Breast epithelium (tissue), 4 donors: ENCODE measurements at regions not wholly inside any gene's neighbourhood (a gene's known extent, or its start where the extent isn't known, plus 50 kb on each side); places are given as distances from the start of the nearest gene placed in this dataset.

ENCODE experiments used
- DNase-seq, 2 donors: peaks; one replicate each; pipeline ENCODE4 v3.0.0-alpha.2; 2019; ENCODE audit warnings: low spot score in 2 of 2
- H3K27ac ChIP-seq, 2 donors: fragments of 200-600 bp; sonication (generic) in 1 of 2; one replicate each; pipeline ENCODE4 v1.5.1; 2016 to 2019; ENCODE audit warnings: mild to moderate bottlenecking in 1 of 2
- H3K27me3 ChIP-seq, 2 donors: fragments of 200-600 bp; sonication (generic) in 1 of 2; one replicate each; pipeline versions ENCODE4 v1.5.1 to v1.6.0; 2017 to 2019; ENCODE audit warnings: control low read depth in 1 of 2, mild to moderate bottlenecking in 1 of 2
- H3K36me3 ChIP-seq: fragments of 200-600 bp; one replicate; pipeline ENCODE4 v1.5.1; 2019
- H3K4me1 ChIP-seq, 2 donors: fragments of 200-600 bp; sonication (generic); one replicate each; pipeline ENCODE4 v1.5.1; 2016 to 2019; ENCODE audit warnings: control low read depth in 1 of 2
- H3K4me3 ChIP-seq, 3 donors: fragments of 200-600 bp; sonication (generic); 1 replicate in 2 of 3; 2 replicates in 1 of 3; pipeline ENCODE4 v1.5.1; 2016 to 2019; ENCODE audit warnings: mild to moderate bottlenecking in 3 of 3, moderate library complexity in 2 of 3
- H3K9me3 ChIP-seq, 2 donors: fragments of 200-600 bp; sonication (generic) in 1 of 2; one replicate each; pipeline ENCODE4 v1.5.1; 2016 to 2019; ENCODE audit warnings: control low read depth in 1 of 2
- POLR2A ChIP-seq: fragments of 450-650 bp; IDR thresholded peaks from one replicate; pipeline ENCODE4 v1.6.1; 2016; ENCODE audit warnings: antibody characterized with exemption, mild to moderate bottlenecking, moderate library complexity
- POLR2AphosphoS5 ChIP-seq, 3 donors: sonication (generic); formaldehyde crosslinking; IDR thresholded peaks; one replicate each; pipeline ENCODE4 v1.6.1; 2017; ENCODE audit warnings: antibody characterized with exemption in 3 of 3
- intact Hi-C: fragments of 100-400 bp; cut with DNase I; formaldehyde crosslinking; loops from one replicate; pipeline ENCODE4 v1.15.1; 2023; ENCODE audit warnings: low total_unique reads
- TF ChIP-seq, protein P1 (sequence below), 3 donors: fragments of 450-650 bp; IDR thresholded peaks; one replicate each; pipeline ENCODE4 v1.5.1; 2016 to 2017; ENCODE audit warnings: antibody characterized with exemption in 3 of 3, mild to moderate bottlenecking in 3 of 3, moderate library complexity in 3 of 3

DNA sequence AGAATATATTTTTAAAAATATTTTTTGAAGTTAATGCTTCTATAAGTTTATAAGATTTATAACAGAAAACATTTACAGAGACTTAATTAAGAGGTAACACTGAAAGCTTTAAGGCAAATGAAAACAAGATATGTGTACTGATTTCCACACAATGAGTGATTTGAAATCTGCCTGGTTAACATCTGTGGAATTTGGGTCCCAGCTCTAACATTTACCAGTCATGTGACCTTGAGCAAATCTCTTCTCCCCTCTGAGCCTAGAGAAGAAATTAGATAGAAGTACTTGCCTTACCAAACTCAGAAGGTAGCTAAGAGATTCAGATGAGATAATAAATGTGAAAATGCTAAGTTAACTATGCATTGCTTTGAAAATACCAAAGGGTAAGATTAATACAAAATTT lies 458.8 kb upstream of the LCORL start:
- H3K4me3 ChIP-seq: no peak overlapping the region
- TF ChIP-seq, protein P1, sequence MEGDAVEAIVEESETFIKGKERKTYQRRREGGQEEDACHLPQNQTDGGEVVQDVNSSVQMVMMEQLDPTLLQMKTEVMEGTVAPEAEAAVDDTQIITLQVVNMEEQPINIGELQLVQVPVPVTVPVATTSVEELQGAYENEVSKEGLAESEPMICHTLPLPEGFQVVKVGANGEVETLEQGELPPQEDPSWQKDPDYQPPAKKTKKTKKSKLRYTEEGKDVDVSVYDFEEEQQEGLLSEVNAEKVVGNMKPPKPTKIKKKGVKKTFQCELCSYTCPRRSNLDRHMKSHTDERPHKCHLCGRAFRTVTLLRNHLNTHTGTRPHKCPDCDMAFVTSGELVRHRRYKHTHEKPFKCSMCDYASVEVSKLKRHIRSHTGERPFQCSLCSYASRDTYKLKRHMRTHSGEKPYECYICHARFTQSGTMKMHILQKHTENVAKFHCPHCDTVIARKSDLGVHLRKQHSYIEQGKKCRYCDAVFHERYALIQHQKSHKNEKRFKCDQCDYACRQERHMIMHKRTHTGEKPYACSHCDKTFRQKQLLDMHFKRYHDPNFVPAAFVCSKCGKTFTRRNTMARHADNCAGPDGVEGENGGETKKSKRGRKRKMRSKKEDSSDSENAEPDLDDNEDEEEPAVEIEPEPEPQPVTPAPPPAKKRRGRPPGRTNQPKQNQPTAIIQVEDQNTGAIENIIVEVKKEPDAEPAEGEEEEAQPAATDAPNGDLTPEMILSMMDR (IDR thresholded peaks at IDR 0.05): no peak
- TF ChIP-seq POLR2AphosphoS5 (IDR thresholded peaks at IDR 0.05) (no peak), POLR2A (no peak)

DNA sequence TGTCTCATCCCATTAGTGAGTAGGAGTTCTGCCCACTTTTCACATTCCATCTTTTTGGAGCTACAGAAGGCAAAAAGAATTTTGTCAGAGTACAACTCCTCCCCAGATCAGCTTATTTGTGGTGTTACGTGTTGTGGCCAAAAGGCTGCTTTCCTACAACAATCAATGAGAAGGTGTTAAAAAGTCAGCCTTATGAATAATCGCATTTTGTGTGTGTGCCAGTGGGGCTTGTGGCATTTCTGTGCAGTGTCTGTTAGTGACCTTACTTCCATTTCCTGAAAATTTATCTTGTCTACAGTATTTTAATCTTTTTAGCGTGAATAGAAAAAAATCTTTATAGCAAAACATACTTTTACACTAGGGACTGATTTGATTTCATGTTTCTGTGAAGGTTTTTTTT lies 458.3 kb upstream of the LCORL start:
- Histone ChIP-seq H3K9me3 (peaks cover 6 to 22% of the 10 kb centered on the region in 2 donors), H3K36me3 (no peaks in the 10 kb centered on the region), H3K27me3 (no peaks in the 10 kb centered on the region), H3K4me1 (no peaks in the 10 kb centered on the region), H3K4me3 (no peak overlapping the region), H3K27ac (no peak overlapping the region)
- no peak for DNase-seq
- intact Hi-C loops: no loop called here
- TF ChIP-seq, protein P1 (IDR thresholded peaks at IDR 0.05): no peak
- TF ChIP-seq POLR2AphosphoS5 (IDR thresholded peaks at IDR 0.05) (no peak), POLR2A (no peak)

More for the DNA sequence above, 458.8 kb upstream of the LCORL start:
- Histone ChIP-seq H3K27ac (no peak overlapping the region), H3K27me3 (no peaks in the 10 kb centered on the region), H3K9me3 (peaks cover 6 to 22% of the 10 kb centered on the region in 2 donors), H3K36me3 (no peaks in the 10 kb centered on the region), H3K4me1 (no peaks in the 10 kb centered on the region)
- DNase-seq: no peak
- intact Hi-C loops: no loop called here

DNA sequence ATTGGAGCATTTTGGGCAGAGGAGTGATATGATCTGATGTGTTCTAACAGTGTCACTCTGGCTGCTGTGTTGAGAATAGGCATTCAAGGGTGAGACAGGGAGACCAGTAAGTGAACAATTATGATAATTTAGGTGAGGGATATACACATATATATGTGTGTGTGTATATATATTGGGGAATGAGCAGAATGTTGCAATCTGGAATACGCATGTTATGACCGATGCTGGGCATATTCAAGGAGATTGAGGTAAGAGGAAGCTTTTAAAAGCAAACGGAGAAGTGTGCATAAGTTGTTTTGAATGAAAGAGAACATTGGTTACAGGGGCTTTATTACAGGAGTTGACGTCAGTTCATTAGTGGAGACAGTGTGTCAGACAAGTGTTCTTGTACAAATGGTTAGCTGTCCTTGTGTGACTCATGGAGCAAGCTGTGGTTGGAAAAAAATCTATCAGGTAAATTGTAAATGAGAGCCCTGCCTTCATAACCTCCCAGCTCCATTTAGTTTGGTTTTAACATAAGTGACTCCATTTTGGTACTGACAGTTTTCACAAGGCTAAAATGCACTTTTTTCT lies 442.5 kb upstream of the LCORL start:
- no peaks in the 10 kb centered on the region for H3K4me1 ChIP-seq
- no peak overlapping the region for H3K27ac ChIP-seq
- no peaks in the 10 kb centered on the region for H3K36me3 ChIP-seq
- no peak for DNase-seq
- H3K9me3 ChIP-seq: no peaks in the 10 kb centered on the region
- no peaks in the 10 kb centered on the region for H3K27me3 ChIP-seq
- no peak for TF ChIP-seq POLR2A
- TF ChIP-seq, protein P1 (IDR thresholded peaks at IDR 0.05): no peak
- no peak for TF ChIP-seq POLR2AphosphoS5 (IDR thresholded peaks at IDR 0.05)
- H3K4me3 ChIP-seq: no peak overlapping the region
- intact Hi-C loops: no loop called here

DNA sequence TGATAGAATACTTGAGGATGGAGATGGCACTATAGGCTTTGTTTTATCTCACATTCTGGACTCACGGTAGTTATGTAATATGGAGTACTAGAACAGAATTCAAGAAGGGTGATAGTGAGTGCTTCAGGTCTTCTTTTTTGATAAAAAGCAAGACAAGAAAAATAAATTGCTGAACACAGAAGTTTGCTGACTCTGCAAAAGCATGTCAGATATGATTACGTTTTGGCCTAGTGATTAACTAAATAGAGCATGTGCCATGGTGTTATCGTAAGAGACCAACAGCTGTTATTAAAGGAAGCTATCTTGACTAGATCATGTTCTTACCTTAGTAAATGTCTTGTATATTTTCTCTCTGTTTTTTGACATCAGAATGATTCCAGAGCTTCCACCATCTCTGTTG lies 436.9 kb upstream of the LCORL start:
- no peak for DNase-seq
- no peaks in the 10 kb centered on the region for H3K36me3 ChIP-seq
- no peaks in the 10 kb centered on the region for H3K4me1 ChIP-seq
- H3K27ac ChIP-seq: no peak overlapping the region
- no peaks in the 10 kb centered on the region for H3K27me3 ChIP-seq
- no peak for TF ChIP-seq POLR2A
- no peak for TF ChIP-seq POLR2AphosphoS5 (IDR thresholded peaks at IDR 0.05)
- no peaks in the 10 kb centered on the region for H3K9me3 ChIP-seq
- intact Hi-C loops: loop anchor here (5.0 kb wide), 1 partner anchor 1036 kb away; no protein-coding TSS in a partner anchor
- H3K4me3 ChIP-seq: no peak overlapping the region

DNA sequence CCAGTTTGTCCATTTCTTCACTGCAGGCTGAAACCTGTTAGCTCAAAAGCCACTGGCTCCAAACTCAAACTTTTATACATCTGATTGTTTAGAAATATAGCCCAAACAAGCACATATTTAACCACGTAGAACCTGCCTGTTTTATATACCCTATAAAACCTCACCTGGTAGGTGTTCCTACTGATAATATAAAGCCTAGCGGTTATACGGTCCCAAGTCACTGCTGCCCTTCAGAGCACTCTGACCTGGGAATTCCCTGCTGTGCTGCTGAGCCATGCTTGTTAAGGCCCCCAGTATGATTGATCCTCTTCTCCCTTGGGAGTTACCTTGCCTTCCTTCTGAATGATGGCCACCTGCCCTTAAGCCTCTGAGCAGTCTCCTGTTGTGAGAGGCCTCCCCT lies 432.8 kb upstream of the LCORL start:
- no peak for DNase-seq
- Histone ChIP-seq H3K4me3 (no peak overlapping the region), H3K27me3 (no peaks in the 10 kb centered on the region), H3K9me3 (no peaks in the 10 kb centered on the region), H3K27ac (no peak overlapping the region), H3K4me1 (no peaks in the 10 kb centered on the region), H3K36me3 (no peaks in the 10 kb centered on the region)
- no peak for TF ChIP-seq POLR2AphosphoS5 (IDR thresholded peaks at IDR 0.05)
- TF ChIP-seq, protein P1 (IDR thresholded peaks at IDR 0.05): no peak
- no peak for TF ChIP-seq POLR2A
- intact Hi-C loops: no loop called here

DNA sequence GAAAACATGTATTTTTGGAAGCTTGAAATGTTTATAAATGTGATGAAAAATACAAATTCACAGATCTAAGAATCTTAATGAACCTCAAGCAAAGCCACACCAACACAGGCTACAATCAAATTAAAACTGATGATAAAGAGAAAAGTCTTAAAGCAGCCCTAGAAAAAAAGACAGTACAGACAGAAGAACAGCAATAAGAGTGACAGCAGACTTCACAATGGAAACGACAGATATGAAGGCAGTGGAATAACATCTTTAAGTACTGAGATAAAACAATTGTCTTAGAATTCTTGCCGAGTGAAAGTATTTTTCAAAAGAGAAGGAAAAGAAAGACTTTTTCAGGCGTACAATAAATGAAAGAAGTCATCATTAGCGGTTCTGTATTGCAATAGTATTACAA lies 423.6 kb upstream of the LCORL start:
- Histone ChIP-seq H3K27ac (no peak overlapping the region), H3K9me3 (no peaks in the 10 kb centered on the region), H3K36me3 (no peaks in the 10 kb centered on the region), H3K4me1 (no peaks in the 10 kb centered on the region), H3K27me3 (no peaks in the 10 kb centered on the region), H3K4me3 (no peak overlapping the region)
- intact Hi-C loops: no loop called here
- TF ChIP-seq POLR2A (no peak), POLR2AphosphoS5 (IDR thresholded peaks at IDR 0.05) (no peak)
- TF ChIP-seq, protein P1 (IDR thresholded peaks at IDR 0.05): no peak
- DNase-seq: no peak
